Neural progenitor cell (in vitro differentiated cells): ENCODE measurements at regions not wholly inside any gene's neighbourhood (a gene's known extent, or its start where the extent isn't known, plus 50 kb on each side); places are given as distances from the start of the nearest gene placed in this dataset.
"Not testable (repeated sequence)": the region's sequence is repeated elsewhere in the genome, so short reads cannot be mapped to it uniquely, and the experiment has no call there.

Experiments
- EZH2 ChIP-seq: fragments of 200-600 bp; sonication (generic); IDR thresholded peaks from 2 replicates; pipeline ENCODE4 v1.6.1; 2017; ENCODE audit warnings: antibody characterized with exemption, mild to moderate bottlenecking, moderate library complexity
- EZH2phosphoT487 ChIP-seq: fragments of 200-600 bp; sonication (generic); IDR thresholded peaks from 2 replicates; pipeline ENCODE4 v1.6.1; 2017; ENCODE audit warnings: antibody characterized with exemption
- TF ChIP-seq, protein P1 (sequence below): fragments of 200-600 bp; sonication (generic); IDR thresholded peaks from 2 replicates; pipeline ENCODE4 v1.5.1; 2017; ENCODE audit warnings: antibody characterized with exemption, mild to moderate bottlenecking

DNA sequence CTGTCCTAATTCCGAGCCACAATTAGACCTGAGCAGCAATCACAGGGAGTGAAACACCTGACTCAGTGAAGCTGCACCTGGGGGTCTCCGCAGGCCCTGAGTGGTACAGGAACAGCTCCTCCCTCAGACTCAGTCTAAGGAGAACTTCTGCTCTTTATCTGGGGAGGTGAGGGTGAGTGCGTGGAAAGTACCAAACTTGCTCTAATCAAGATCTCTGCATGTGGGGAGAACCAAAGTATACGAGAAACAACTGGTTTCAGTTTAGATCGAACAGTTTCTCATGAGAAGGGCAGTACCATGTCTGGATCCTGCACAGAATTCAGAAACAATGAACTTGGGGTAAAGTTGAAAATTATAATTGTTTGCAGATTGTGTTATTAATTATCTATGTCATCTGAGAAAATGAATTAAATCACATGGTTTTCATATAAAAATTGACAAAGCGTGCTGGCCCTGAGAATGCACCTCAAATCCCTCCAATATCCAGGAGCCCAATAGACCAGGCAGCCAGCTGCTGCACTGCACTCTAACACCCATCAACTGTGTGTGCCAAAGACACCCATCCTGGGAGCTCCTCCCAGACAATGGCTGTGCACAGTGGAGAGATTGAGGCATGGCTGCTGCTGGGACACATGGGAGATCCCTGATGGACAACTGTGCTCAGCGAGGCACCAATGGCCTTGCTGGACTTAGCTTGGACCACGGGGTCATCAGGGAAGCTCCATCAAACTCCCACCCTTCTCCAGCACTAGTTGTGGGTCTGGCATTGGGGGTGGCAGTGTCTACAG lies 803.8 kb downstream of the TMEM121 start:
- TF ChIP-seq EZH2, EZH2phosphoT487: not testable (repeated sequence)
- TF ChIP-seq, protein P1, sequence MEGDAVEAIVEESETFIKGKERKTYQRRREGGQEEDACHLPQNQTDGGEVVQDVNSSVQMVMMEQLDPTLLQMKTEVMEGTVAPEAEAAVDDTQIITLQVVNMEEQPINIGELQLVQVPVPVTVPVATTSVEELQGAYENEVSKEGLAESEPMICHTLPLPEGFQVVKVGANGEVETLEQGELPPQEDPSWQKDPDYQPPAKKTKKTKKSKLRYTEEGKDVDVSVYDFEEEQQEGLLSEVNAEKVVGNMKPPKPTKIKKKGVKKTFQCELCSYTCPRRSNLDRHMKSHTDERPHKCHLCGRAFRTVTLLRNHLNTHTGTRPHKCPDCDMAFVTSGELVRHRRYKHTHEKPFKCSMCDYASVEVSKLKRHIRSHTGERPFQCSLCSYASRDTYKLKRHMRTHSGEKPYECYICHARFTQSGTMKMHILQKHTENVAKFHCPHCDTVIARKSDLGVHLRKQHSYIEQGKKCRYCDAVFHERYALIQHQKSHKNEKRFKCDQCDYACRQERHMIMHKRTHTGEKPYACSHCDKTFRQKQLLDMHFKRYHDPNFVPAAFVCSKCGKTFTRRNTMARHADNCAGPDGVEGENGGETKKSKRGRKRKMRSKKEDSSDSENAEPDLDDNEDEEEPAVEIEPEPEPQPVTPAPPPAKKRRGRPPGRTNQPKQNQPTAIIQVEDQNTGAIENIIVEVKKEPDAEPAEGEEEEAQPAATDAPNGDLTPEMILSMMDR, result not testable (repeated sequence)
